ENCODE measurements at regions not wholly inside any gene's neighbourhood (a gene's known extent, or its start where the extent isn't known, plus 50 kb on each side); places are given as distances from the start of the nearest gene placed in this dataset.
"Not testable (repeated sequence)": the region's sequence is repeated elsewhere in the genome, so short reads cannot be mapped to it uniquely, and the experiment has no call there.

DNA sequence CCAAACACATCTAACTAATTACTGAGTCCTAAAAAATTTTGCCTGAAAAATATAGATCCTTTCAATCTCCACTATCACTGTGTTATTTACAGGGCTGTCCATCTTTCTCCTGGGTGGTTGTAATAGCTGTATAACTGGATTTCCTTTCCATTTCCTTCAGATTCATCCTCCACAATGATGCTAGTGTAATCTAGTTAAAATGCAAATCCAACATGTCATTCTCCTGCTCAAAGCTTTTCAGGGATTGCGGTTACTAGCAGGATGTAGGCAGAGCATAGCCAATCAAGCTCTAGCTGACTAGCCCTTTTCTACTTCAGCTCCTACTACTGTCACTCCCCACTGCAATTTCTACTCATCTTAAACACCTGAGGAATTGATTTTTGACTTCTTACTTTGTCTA is 283.0 kb downstream of the RAB38 start:
- no peak for TF ChIP-seq ZNF8 (CRISPR knock-in tag; IDR thresholded peaks at IDR 0.05)
- TF ChIP-seq CREB5 (CRISPR knock-in tag; IDR thresholded peaks at IDR 0.05; ENCODE audit: low read depth), result no peak
- TF ChIP-seq, protein P1, sequence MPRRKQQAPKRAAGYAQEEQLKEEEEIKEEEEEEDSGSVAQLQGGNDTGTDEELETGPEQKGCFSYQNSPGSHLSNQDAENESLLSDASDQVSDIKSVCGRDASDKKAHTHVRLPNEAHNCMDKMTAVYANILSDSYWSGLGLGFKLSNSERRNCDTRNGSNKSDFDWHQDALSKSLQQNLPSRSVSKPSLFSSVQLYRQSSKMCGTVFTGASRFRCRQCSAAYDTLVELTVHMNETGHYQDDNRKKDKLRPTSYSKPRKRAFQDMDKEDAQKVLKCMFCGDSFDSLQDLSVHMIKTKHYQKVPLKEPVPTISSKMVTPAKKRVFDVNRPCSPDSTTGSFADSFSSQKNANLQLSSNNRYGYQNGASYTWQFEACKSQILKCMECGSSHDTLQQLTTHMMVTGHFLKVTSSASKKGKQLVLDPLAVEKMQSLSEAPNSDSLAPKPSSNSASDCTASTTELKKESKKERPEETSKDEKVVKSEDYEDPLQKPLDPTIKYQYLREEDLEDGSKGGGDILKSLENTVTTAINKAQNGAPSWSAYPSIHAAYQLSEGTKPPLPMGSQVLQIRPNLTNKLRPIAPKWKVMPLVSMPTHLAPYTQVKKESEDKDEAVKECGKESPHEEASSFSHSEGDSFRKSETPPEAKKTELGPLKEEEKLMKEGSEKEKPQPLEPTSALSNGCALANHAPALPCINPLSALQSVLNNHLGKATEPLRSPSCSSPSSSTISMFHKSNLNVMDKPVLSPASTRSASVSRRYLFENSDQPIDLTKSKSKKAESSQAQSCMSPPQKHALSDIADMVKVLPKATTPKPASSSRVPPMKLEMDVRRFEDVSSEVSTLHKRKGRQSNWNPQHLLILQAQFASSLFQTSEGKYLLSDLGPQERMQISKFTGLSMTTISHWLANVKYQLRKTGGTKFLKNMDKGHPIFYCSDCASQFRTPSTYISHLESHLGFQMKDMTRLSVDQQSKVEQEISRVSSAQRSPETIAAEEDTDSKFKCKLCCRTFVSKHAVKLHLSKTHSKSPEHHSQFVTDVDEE (CRISPR knock-in tag; IDR thresholded peaks at IDR 0.05), result no peak
- ATAC-seq, result no peak

GRCh38 chr11:87889126-87889525 is 286.1 kb downstream of the RAB38 start:
- no peak for ATAC-seq
- no peak for TF ChIP-seq ESRRG (CRISPR knock-in tag; IDR thresholded peaks at IDR 0.05)
- no peak for TF ChIP-seq ARNTL (CRISPR knock-in tag; IDR thresholded peaks at IDR 0.05; ENCODE audit: borderline replicate concordance, low read depth)
- TF ChIP-seq ZFP3 (CRISPR knock-in tag; IDR thresholded peaks at IDR 0.05), result no peak
- no peak for TF ChIP-seq ZC3H10 (CRISPR knock-in tag; IDR thresholded peaks at IDR 0.05)
- no peak for TF ChIP-seq ZNF8 (CRISPR knock-in tag; IDR thresholded peaks at IDR 0.05)
- TF ChIP-seq ZFP30 (CRISPR knock-in tag; IDR thresholded peaks at IDR 0.05), result no peak

GRCh38 chr11:87885084-87885483 is 290.2 kb downstream of the RAB38 start:
- ATAC-seq, result not testable (repeated sequence)

DNA sequence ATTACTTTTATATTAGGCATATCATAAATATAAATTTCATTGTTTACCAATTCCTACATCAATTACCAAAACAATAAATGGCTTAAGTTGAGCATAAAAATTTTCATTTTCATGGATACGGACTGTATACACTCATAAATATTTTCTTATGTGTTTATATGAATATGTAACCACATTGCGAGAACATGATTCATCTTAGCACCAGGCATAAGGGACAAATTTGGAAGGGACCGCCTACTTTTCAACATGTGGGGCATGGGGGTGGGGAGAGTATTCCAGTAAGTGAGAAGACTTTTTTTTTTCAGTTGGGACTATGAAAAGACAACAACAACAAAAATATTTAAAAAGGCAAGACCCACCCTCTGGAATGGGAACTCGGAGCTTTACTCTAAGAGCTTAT is 296.1 kb downstream of the RAB38 start:
- no peak for ATAC-seq
- no peak for TF ChIP-seq PATZ1 (CRISPR knock-in tag; IDR thresholded peaks at IDR 0.05; ENCODE audit: borderline replicate concordance)
- TF ChIP-seq SNAI2 (CRISPR knock-in tag; IDR thresholded peaks at IDR 0.05), result no peak
- no peak for TF ChIP-seq ZFP3 (CRISPR knock-in tag; IDR thresholded peaks at IDR 0.05)
- TF ChIP-seq ARNTL (CRISPR knock-in tag; IDR thresholded peaks at IDR 0.05; ENCODE audit: borderline replicate concordance, low read depth), result no peak
- no peak for TF ChIP-seq GLIS3 (CRISPR knock-in tag; IDR thresholded peaks at IDR 0.05)
- TF ChIP-seq CSDC2 (CRISPR knock-in tag; IDR thresholded peaks at IDR 0.05), result no peak
- no peak for TF ChIP-seq CREB5 (CRISPR knock-in tag; IDR thresholded peaks at IDR 0.05; ENCODE audit: low read depth)
- no peak for TF ChIP-seq TCF4 (CRISPR knock-in tag; IDR thresholded peaks at IDR 0.05; ENCODE audit: borderline replicate concordance)
- TF ChIP-seq, protein P2, sequence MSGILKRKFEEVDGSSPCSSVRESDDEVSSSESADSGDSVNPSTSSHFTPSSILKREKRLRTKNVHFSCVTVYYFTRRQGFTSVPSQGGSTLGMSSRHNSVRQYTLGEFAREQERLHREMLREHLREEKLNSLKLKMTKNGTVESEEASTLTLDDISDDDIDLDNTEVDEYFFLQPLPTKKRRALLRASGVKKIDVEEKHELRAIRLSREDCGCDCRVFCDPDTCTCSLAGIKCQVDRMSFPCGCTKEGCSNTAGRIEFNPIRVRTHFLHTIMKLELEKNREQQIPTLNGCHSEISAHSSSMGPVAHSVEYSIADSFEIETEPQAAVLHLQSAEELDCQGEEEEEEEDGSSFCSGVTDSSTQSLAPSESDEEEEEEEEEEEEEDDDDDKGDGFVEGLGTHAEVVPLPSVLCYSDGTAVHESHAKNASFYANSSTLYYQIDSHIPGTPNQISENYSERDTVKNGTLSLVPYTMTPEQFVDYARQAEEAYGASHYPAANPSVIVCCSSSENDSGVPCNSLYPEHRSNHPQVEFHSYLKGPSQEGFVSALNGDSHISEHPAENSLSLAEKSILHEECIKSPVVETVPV (CRISPR knock-in tag; IDR thresholded peaks at IDR 0.05), result no peak
- TF ChIP-seq ZNF8 (CRISPR knock-in tag; IDR thresholded peaks at IDR 0.05), result no peak
- no peak for TF ChIP-seq TOX (CRISPR knock-in tag; IDR thresholded peaks at IDR 0.05; ENCODE audit: borderline replicate concordance)
- no peak for TF ChIP-seq ZFP30 (CRISPR knock-in tag; IDR thresholded peaks at IDR 0.05)
- no peak for TF ChIP-seq ISL1 (CRISPR knock-in tag; IDR thresholded peaks at IDR 0.05)
- no peak for TF ChIP-seq BACH2 (CRISPR knock-in tag; IDR thresholded peaks at IDR 0.05; ENCODE audit: borderline replicate concordance)
- no peak for TF ChIP-seq ZNF70 (CRISPR knock-in tag; IDR thresholded peaks at IDR 0.05)

- peak; percentile 64; the same call in 2 of the 3 replicates for ATAC-seq
- no peak for TF ChIP-seq ESRRG (CRISPR knock-in tag; IDR thresholded peaks at IDR 0.05)
- TF ChIP-seq ZFP3 (CRISPR knock-in tag; IDR thresholded peaks at IDR 0.05), result no peak
- TF ChIP-seq, protein P2 (CRISPR knock-in tag; IDR thresholded peaks at IDR 0.05), result no peak
- TF ChIP-seq CREB5 (CRISPR knock-in tag; IDR thresholded peaks at IDR 0.05; ENCODE audit: low read depth), result no peak
- TF ChIP-seq TOX (CRISPR knock-in tag; IDR thresholded peaks at IDR 0.05; ENCODE audit: borderline replicate concordance), result no peak
- no peak for TF ChIP-seq ZNF8 (CRISPR knock-in tag; IDR thresholded peaks at IDR 0.05)
- TF ChIP-seq PPARA (CRISPR knock-in tag; IDR thresholded peaks at IDR 0.05; ENCODE audit: borderline replicate concordance), result no peak
- TF ChIP-seq OSR1 (CRISPR knock-in tag; IDR thresholded peaks at IDR 0.05), result no peak
- no peak for TF ChIP-seq ZNF565 (CRISPR knock-in tag; conservative IDR thresholded peaks at IDR 0.05; ENCODE audit: low read depth)
Measured at GRCh38 chr11:87878373-87878825, 296.8 kb downstream of the RAB38 start.
